ENCODE measurements at regions not wholly inside any gene's neighbourhood (a gene's known extent, or its start where the extent isn't known, plus 50 kb on each side); places are given as distances from the start of the nearest gene placed in this dataset.
"Not testable (repeated sequence)": the region's sequence is repeated elsewhere in the genome, so short reads cannot be mapped to it uniquely, and the experiment has no call there.

DNA sequence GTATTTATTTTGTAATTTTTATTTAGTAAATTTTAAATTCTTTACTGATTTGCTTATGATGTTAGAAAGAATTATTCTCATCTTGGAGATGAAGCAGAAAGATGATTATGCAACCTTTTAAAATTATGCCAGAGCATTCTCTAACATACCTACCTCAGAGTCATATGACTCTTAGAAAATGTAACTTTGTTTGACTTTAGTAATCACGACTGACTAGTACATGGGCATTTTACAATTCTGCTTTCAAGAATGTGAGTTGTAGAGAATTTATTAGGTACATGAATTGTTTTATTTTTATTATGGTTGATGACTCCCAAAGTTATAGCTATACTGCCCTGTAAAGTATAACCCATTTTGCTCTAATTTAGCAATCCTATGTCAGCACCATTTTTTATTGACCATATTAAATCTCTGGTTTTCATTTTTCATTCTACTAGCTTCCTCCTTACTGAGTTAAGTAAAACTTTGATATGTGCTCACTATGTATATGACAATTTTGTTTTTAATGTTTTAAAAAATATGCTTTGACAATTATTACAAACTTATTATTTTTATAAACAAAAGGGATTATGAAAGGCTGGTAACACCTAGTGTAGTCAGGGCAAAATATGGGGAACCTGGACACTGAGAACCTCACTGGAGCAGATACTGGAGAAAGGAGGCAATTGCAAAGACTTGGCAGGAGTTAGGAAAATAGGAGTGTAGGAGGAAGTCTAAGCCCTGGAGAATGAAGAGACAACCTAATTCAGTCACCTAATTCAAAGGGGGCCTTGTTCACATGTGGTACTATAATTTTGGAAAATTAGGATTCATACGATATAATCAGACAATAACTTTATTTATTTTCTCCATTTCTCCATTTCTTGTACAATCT is 249.7 kb upstream of the DAB2 start:
- no peak for DNase-seq

DNA sequence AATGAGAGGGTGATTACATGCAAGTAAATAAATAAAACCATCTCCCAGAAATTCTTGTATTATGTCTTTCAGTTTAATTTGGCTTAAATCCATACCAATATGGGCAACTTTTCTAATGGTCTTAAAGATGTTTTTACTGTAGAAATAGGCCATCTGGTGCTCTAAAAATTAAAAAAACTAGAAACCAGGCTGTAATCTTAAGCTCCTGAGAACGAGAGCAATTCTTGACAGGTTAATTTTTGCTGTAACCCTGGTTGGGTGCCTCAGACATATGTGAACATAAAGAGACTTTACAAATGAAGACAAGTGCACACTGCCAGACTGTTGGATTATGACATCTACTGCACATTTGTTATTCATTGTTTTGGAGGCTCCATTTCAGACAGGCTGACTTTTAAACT is 246.8 kb upstream of the DAB2 start:
- no peak for DNase-seq

DNA sequence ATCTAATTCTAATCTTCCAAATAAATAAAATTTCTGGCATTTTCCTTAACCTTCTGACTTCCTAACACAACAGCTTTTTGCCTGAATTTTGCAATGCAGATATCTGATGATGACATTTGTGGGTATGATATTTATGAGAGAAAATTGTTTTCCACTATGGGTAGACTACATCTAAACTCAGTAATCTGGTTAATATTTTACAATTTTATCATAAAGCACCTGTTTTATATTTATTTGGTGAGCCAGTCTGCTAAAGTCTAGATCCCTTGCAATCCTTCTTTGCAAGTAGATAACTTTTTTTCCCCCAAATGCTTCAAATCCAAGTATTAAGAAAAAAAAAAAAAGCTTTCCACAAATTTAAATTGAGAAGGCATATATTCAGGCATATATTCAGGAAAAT is 246.2 kb upstream of the DAB2 start:
- no peak for DNase-seq

DNA sequence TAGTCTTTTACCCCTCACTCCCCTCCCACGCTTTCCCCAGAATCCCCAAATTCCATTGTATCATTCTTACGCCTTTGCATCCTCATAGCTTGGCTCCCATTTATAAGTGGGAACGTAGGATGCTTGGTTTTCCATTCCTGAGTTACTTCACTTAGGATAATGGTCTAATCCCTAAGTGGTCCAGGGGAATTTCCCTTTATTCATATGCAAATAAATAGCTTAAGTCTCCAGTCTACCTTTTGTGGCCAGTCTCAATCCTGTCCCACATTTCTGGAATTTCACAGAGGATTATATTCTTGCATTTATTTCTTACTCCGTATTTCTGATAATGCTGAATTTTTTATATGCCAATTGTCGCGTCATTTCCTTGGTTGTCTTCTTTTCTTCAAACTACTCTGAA is 245.6 kb upstream of the DAB2 start:
- DNase-seq: no peak

DNA sequence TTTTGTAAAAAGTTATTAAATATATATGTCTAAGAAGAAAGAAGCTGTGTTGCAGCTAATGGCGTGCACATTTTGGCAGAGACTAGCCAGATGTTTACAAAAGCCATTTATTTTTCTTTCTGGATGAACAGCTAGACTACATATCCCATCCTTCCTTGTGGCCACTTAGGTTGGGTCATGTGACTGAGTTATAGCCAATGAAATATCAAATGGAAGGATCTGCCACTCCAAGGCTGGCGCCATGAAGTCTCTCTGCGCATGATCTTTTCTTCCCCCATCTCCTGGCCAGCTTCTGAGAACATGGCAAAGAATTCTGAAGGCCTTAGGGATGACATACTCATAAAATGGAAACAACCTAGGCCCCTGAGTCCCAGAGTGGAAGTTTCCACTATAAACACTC is 244.2 kb upstream of the DAB2 start:
- DNase-seq: no peak

DNA sequence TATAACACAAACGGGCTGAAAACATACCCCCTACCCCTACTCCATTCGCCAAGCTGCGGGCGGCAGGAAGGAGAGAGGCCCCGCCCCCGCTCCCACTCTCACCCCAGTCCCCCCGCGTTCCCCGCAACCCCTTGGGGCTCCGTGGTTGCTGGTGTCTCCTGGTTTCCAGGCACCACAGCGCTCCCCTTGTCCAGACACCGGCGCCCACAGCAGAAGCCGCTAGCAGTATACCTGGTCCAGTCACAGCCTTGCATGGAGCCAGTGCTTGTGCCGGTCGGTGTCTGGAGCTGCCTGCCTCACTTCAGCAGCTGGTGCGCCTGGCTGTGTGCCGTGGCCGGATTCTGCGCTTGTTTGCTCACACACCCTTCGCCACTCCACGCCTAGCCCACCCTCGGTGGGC is 240.5 kb upstream of the DAB2 start:
- DNase-seq: no peak

DNA sequence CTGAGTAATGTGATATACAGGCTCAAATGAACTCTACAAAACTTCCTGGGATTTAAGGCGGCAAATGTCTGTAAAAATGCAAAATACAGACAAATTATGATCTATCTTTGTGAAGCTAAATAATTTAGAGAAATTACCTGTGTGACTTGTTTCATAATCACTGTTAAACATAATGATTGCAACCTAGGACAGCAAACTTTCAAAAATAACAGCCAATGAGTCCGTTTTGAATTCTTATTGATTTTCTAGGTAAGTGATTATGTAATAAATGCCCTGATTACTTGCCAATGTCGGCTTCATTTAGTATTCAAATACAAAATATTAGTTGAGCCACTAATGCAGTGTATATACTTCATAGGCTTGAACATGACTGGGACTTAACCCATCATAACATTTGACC is 238.2 kb upstream of the DAB2 start:
- no peak for DNase-seq

DNA sequence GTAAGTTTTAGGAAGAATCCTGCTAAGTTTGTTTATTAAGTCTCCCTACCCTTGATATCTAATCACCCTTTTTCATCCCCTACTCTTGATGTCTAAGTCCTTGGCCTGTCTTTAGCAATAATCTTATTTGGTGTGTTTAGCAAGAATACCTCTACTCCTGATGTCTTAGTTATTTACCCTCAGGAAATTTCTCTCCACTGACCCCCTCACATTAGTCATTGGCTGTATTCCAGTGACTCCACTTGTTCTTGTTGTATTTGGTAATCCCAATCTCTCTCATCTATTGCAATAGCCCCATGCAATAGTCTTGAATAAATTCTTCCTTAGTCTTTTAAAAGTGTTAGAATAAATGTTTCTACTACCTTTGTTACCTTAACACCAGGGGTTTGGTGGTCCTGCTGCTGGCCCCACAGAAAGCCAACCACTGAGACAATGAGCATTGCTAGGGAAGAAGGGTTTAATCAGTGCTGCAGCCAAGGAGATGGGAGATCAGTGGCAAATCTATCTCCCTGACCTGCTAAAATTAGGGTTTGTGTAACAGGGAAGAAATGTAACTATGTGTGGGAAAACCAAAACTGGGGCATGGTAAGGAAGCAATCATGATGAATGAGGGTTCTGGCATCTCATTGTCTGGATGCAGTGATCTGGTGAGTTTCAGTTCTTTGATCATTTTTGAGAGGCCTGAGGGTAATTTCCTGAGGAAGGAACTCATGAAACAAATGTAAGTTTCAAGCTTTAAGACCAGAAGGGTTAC is 236.4 kb upstream of the DAB2 start:
- no peak for DNase-seq

DNA sequence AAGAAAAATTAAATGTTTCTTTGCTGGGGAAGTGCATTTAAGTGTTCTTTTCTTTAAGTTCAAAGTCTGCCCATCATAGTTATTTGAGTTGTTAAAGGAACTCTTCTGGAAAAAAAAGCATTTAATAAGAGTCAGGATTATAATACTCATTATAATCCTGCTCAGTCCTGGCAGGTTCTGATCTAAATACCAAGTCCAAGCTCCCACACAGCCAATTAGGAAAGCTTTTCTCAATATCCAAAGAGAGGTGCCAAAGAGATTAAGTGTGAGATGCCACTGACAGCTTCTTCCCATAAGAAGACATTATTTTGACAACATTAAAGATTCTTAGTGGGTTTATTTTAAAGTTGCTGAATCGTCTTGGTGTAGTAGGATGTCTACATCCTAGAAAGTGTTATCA is 235.2 kb upstream of the DAB2 start:
- no peak for DNase-seq

DNA sequence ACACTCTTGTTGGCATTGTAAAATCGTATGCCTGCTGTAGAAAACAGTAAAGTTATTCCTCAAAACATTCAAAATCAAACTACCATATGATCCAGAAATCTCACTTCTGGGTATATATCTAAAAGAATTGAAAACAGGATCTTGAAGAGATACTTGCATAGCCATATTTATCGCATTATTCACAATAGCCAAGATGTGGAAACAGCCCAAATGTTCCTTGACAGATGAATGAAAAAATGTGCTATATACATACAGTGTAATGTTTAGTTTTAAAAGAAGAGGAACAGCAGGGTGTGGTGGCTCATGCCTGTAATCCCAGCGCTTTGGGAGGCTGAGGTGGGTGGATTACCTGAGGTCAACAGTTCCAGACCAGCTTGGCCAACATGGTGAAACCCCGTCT is 234.1 kb upstream of the DAB2 start:
- no peak for DNase-seq

DNA sequence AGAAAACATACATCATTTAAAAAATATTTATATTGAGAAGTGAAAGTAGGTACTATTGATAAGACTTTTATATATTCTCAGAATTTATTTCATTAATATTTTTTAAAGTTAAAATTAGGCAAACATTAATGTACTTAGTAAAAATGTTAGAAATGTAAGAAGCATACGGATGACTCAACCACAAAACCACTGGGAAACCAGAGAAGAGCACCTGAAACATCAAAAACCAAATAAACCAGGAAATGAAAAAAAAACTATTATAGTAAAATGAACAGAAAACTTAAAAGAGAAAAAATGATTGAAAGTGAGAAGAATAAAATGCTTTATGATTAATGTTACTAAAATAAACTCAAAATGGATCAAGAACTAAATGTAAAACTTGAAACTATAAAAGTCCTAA is 233.2 kb upstream of the DAB2 start:
- DNase-seq: no peak

DNA sequence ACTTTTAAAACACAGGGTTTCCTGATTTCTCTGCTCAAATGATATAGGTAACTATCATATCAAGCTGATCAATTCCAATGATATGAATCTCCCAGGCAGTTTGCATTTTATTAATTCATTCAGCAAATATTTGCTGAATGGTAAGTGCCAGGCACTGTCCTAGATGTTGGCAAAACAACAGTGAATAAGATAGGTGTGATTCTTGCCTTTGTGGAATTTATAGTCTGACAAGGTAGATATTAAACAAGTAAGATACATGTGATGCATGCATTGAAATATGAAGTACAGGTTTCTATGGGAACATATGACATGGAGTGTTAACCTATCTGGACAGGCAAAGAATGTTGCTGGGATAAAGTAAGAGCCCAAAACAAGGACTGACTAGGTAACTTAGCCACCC is 231.8 kb upstream of the DAB2 start:
- DNase-seq: no peak

DNA sequence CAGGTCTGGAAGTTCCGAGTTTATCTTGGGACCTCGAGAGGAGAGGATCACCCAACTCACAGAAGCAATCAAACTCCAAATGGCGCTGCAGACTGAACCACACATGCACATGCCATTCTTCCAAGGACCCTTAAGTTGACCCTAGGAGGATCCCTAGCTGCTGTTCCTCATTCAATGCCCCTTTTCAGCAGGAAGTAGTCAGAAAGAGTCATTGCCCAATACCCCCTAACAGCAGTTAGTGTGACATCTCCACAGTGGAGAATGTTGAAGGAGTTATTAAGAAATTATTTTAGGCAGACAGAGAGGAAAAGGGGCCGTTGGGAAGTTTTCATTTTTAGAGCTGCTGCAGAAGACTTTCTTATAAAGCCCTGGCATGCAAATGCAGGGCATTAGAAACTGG is 229.9 kb upstream of the DAB2 start:
- no peak for DNase-seq

DNA sequence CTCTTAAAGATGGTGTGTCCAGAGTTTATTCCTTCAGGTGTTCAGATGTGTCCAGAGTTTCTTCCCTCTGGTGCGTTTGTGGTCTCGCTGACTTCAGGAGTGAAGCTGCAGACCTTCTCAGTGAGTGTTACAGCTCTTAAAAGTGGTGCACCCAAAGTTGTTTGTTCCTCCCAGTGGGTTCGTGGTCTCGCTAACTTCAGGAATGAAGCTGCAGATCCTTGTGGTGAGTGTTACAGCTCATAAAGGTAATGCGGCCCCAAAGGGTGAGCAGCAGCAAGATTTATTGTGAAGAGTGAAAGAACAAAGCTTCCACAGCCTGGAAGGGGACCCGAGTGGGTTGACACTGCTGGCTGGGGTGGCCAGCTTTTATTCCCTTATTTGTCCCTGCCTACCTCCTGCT is 227.7 kb upstream of the DAB2 start:
- DNase-seq: not testable (repeated sequence)

DNA sequence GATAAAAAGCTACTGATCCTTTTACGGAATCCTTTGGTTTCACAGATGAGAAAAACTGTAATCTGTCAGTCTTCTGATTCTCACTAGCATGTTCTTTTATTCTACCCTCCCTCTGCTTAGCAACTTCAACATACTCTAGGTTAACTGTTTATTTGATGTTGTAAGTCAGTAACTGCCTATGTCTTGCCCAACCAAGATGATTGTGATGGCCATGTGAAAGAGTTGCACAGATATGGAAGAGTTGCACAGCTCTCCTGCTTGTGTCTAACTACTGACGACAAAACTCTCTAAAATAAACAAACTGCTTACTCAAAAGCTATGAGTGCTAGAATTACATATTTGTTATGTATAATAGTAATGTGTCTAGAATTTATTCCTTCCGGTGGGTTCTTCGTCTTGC is 227.3 kb upstream of the DAB2 start:
- no peak for DNase-seq

DNA sequence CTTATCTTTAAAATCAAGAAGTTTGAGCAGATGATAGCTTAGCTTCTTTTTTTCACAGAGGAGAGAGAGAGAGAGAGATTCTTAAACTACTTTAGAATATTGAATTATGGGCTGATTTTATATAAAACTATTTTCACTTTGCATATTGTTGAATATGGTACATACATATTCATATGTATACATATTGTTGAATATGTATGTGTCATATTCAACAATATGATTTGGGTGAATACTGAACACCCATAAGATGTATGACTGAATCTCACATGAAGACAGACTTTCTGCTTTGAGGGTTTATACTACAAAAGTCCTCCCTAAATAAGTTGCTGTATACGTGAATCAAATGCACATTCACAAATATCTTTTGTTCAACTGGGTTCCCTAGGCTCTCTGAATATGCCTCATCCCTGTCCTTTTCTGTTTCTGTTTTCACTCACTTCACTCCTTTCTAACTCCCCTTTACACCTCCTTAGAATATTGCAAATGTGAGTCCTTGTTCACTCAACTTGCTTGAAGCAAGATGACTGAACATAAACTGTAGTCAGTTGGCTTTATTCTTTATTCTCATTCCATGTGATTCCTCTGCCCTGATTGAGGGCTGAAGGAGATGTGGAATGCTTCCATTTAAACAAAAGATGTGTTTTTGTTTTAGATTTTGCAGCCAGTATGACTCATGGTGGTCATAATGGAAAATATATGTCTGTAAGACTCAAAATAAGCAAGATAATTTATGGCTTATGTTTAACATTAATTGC is 225.4 kb upstream of the DAB2 start:
- DNase-seq: no peak

DNA sequence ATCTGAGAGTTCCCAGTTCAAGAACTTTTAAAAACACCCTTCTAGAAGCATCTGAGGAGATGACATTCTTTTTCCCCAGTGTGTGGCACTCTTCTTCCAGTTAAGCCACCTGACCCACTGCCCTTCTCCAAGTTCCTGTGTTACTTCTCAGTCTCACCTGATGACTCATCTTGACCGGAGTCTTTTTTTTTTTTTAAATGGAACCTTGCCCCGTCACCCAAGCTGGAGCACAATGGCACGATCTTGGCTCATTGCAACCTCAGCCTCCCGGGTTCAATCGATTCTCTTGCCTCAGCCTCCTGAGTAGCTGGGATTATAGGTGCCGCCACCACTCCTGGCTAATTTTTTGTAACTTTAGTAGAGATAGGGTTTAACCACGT is 224.1 kb upstream of the DAB2 start:
- DNase-seq: no peak

DNA sequence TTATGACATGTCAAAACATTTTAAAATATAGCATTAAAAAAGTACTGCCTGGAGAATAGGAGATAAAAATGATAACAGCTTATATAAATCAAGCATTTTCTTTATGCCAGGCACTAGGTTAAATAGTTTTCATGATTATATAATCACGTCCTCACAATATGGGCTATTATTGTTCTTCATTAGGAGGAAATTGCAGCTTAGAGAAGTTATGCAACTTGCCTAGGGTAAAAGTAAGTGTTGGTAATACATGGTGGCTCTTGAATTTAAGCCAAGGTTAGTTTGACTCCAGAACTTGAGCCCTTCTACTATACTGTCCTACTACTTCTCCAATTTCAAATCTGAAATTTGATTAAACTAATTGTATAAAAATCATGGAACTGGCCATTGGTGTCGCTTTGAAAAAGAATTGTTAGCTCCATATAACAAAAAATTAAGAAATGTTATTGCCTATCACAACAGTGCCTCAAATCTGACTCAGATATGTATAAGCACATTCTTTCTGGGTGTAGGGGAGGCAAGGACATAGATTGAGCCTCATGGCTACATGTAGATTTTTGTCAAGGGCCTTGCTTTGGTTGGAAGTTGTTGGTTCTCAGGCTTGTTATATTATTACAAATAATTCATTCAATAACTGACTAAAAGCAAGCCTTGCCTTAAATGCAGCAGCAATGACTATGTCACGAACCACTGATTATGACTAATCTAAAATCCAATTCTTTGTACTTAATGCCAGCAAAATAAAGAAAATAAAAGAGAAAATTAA is 223.5 kb upstream of the DAB2 start:
- DNase-seq: no peak

DNA sequence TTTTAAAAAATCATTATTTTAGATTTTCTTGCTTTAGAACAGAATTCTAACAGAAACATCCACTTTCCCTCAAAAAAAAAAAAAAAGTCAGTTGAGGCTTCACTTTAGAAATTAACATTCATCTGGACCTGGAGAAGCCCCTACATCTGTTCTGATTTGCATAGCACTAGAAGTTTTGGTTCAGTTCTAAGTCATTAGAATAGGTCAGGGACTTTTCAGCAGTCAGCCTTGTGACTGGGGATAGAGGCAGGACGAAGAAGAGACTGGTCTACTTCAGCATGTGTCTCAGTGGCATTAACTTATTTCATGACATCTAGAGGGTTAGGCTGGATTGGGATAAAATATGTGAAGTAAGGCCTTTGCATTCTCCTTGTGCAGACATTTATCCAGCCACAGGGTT is 215.8 kb upstream of the DAB2 start:
- DNase-seq: no peak

DNA sequence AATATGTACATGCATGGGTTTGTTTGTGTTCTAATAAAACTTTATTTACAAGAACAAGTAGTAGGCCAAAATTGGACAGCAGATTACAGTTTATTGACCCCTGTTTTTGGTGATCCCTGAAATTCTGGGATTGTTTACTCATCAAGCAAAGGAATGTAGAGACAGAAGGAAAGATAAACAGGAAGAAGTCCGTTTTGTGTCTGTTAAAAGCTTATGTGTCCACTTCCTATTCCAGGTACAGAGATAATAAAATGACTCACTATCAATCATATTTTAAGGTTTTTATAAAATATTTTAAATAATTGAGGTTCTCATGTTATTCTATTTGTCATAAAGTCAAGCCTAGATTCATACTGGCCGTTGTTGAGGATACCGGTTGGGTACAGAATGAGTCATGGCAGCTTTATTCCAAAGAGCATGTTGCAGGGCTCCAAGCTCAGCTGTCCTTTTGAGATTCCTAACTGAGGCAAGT is 214.9 kb upstream of the DAB2 start:
- DNase-seq: no peak

DNA sequence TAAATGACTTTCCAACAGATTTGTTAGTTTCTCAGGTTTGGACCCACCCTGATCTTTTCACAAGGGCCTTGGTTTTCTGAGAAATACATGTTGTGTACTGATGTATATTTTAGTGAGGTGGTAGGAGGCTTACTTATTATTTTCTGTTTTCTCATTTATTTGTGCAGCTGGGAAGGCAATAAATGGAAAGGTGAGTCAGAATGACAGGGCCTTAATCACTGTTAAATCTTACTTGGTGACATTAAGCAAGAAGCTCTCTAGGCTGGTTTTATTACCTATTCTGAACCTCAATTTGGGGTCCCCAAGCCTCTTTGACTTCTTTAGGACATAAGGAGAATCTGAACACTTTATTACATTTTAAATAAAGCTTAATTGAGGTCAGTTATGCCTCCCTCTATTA is 214.0 kb upstream of the DAB2 start:
- DNase-seq: no peak

DNA sequence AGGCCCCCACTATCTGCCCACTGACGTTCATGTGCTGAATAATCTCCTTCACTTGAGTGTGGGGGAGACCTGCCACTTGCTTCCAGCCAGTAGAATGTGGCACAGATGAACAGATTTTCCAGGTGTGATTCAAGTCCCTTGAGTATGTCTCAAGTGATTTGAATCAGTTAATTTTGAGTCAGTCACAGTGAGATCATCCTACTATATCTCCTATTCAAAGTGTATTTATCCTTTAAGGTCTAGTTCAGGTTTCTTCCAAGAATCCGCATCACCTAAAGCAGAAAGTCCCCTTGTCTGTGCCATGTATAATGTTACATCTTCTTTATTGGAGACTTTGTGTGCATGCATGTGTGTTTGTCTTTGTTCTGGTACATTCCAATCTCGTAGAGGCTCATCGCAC is 208.3 kb upstream of the DAB2 start:
- DNase-seq: no peak

DNA sequence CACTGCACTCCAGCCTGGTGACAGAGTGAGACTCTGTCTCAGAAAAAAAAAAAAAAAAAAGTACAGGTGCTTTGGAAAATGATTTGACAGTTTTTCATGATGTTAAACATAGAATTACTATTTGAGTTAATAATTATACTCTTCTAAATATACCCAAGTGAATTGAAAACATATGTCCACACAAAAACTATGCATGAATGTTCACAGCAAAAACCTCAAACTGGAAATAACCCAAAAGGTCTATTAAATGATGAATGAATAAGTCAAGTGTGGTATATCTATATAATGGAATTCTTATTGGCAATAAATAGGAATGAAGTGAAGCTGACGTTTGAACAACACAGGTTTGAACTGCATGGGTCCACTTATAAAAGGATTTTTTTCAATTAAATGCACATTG is 207.2 kb upstream of the DAB2 start:
- DNase-seq: no peak
